KMS-11 (cell line): ENCODE measurements at regions not wholly inside any gene's neighbourhood (a gene's known extent, or its start where the extent isn't known, plus 50 kb on each side); places are given as distances from the start of the nearest gene placed in this dataset.

Source experiments
- H2AFZ ChIP-seq: fragments of 200-600 bp; sonication (generic); 2 replicates; pipeline ENCODE4 v1.6.1; 2016; ENCODE audit warnings: antibody characterized with exemption, mixed run types, low read depth
- H3K27ac ChIP-seq: fragments of 200-600 bp; sonication (generic); 2 replicates; pipeline ENCODE4 v1.6.1; 2016; ENCODE audit warnings: mild to moderate bottlenecking, mixed run types
- H3K27me3 ChIP-seq: fragments of 200-600 bp; sonication (generic); 2 replicates; pipeline ENCODE4 v1.6.1; 2017; ENCODE audit warnings: mild to moderate bottlenecking, low read depth, mixed run types, moderate library complexity; ENCODE audit not compliant: insufficient read depth
- H3K36me3 ChIP-seq: fragments of 200-600 bp; sonication (generic); 2 replicates; pipeline ENCODE4 v1.6.1; 2017; ENCODE audit warnings: mild to moderate bottlenecking, mixed run types; ENCODE audit not compliant: insufficient read depth
- H3K4me1 ChIP-seq: fragments of 200-600 bp; sonication (generic); 2 replicates; pipeline ENCODE4 v1.6.1; 2016; ENCODE audit warnings: mild to moderate bottlenecking, low read depth, mixed run types; ENCODE audit not compliant: poor library complexity, severe bottlenecking
- H3K4me2 ChIP-seq: fragments of 200-600 bp; sonication (generic); 2 replicates; pipeline ENCODE4 v1.7.0; 2016; ENCODE audit warnings: mild to moderate bottlenecking, mixed run types
- H3K4me3 ChIP-seq: fragments of 200-600 bp; sonication (generic); IDR thresholded peaks from 2 replicates; pipeline ENCODE4 v1.6.1; 2017; ENCODE audit warnings: low read depth, low read length, mixed read lengths; ENCODE audit not compliant: insufficient read depth
- H3K79me2 ChIP-seq: fragments of 200-600 bp; sonication (generic); 2 replicates; pipeline ENCODE4 v1.6.1; 2016; ENCODE audit warnings: low read depth, mixed run types; ENCODE audit not compliant: insufficient read depth
- H3K9ac ChIP-seq: fragments of 200-600 bp; sonication (generic); 2 replicates; pipeline ENCODE4 v1.6.1; 2016; ENCODE audit warnings: mild to moderate bottlenecking, mixed run types
- H4K20me1 ChIP-seq: fragments of 200-600 bp; sonication (generic); 2 replicates; pipeline ENCODE4 v1.6.1; 2016; ENCODE audit warnings: mild to moderate bottlenecking, mixed run types; ENCODE audit not compliant: insufficient read depth
- TF ChIP-seq, protein P1 (sequence below): fragments of 200-600 bp; sonication (generic); conservative IDR thresholded peaks from 2 replicates; pipeline ENCODE4 v1.6.1; 2017; ENCODE audit warnings: low read depth, mild to moderate bottlenecking, antibody characterized with exemption, low read length, moderate library complexity, mixed read lengths

DNA sequence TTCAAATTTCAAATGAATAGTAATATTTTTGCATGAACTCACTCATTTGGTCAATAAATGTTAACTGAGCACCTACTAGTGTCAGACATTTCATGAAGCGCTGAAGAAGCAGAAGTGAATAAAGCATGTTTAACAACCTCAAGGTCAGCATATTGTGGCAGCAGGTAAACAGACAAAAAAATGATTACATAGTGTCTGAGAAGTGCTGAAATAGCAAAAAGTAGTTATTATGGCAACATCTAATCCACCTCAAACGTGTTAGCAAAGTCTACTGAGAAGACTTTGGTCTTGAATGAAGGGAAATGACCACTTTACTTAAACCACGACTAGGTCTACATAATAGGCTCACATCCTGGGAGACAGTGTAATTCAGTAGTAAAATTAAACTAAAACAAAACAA is 452.2 kb upstream of the LRATD1 start:
- H3K4me1 ChIP-seq, result no peaks in the 10 kb centered on the region
- TF ChIP-seq, protein P1, sequence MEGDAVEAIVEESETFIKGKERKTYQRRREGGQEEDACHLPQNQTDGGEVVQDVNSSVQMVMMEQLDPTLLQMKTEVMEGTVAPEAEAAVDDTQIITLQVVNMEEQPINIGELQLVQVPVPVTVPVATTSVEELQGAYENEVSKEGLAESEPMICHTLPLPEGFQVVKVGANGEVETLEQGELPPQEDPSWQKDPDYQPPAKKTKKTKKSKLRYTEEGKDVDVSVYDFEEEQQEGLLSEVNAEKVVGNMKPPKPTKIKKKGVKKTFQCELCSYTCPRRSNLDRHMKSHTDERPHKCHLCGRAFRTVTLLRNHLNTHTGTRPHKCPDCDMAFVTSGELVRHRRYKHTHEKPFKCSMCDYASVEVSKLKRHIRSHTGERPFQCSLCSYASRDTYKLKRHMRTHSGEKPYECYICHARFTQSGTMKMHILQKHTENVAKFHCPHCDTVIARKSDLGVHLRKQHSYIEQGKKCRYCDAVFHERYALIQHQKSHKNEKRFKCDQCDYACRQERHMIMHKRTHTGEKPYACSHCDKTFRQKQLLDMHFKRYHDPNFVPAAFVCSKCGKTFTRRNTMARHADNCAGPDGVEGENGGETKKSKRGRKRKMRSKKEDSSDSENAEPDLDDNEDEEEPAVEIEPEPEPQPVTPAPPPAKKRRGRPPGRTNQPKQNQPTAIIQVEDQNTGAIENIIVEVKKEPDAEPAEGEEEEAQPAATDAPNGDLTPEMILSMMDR, result no peak
- no peaks in the 10 kb centered on the region for H3K36me3 ChIP-seq
- H3K79me2 ChIP-seq, result no peaks in the 10 kb centered on the region
- no peaks in the 10 kb centered on the region for H3K27me3 ChIP-seq
- H2AFZ ChIP-seq, result no peak overlapping the region
- H4K20me1 ChIP-seq, result no peaks in the 10 kb centered on the region
- no peak overlapping the region for H3K27ac ChIP-seq
- no peak overlapping the region for H3K4me3 ChIP-seq
- no peak overlapping the region for H3K4me2 ChIP-seq
- H3K9ac ChIP-seq, result no peak overlapping the region

DNA sequence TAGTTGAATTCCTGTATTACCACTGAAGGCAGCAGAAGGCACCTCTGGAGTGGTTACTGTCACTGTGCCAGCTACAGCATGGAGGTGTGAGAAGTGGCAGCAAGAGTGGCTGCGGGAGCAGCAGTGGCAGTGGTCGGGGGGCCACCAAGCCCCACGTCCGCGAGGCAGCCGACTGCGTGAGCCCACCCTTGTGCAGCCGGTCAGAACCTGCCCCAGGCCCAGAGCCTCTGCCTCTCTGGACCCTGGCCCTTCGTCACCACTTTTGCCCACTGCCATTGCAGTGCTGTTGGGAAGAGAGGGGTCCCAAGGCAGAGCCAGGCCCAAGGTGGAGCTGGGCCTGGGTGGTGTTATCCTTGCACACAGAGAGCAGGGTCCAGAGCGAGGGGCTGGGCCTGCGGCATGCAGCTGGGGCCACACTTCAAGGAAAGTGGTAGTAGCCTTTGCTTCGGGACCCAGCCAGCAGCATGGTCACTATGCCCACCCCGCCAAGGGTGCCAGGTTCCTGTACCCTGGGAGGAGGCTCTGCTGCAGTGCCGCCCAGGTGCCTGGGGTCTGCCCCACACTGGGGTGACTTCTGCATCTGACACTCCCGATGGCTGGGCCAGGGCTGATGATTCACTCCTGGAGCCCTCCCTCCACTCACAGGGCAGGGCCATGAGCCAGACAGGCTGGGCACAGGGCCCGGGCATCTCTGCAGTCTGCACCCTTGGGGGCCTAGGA is 450.1 kb upstream of the LRATD1 start:
- no peak overlapping the region for H3K9ac ChIP-seq
- H3K27ac ChIP-seq, result no peak overlapping the region
- H3K36me3 ChIP-seq, result no peaks in the 10 kb centered on the region
- no peak overlapping the region for H2AFZ ChIP-seq
- no peaks in the 10 kb centered on the region for H3K4me1 ChIP-seq
- H4K20me1 ChIP-seq, result no peaks in the 10 kb centered on the region
- H3K4me2 ChIP-seq, result no peak overlapping the region
- H3K79me2 ChIP-seq, result no peaks in the 10 kb centered on the region
- no peaks in the 10 kb centered on the region for H3K27me3 ChIP-seq
- H3K4me3 ChIP-seq, result no peak overlapping the region
- TF ChIP-seq, protein P1, result no peak

DNA sequence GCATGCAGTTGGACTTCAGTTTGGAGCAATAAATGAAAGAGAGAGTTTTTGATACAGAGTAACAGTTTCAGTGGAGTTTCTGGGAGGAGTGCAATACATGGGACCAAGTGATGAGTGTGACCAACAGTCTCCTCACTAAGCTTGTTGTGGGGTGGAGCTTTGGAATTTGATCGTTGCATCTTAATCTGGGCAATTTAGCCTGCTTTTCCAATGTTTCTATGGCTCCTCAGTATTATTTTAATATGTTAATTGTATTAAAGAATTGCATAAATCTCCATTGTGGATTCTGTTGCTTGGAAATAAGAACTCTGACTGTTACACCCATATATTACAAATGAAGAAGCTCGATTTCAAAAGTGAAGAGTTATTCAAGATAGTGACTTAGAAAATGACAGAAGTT is 446.6 kb upstream of the LRATD1 start:
- Histone ChIP-seq H3K27ac (no peak overlapping the region), H3K36me3 (no peaks in the 10 kb centered on the region)
- TF ChIP-seq, protein P1, result no peak

DNA sequence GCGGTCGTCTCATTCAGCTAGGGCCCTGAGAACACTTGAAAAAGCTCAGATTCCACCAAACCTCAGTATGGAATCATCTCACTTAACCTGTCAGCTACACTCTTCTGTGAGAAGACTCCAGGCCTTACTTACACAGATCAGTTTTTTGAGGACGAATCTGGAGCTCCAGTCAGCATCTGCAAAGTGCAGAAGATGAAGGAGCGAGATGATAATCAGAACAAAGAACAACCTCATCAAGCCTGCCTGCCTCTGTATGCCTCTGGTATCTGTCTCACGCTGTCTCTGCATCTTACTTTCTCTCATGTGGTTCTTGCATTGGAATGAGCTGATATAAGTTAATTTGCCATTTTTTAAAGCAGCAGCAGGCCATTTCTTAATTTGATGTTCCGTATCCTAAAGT is 444.1 kb upstream of the LRATD1 start:
- Histone ChIP-seq H4K20me1 (no peaks in the 10 kb centered on the region), H3K27ac (no peak overlapping the region), H3K36me3 (no peaks in the 10 kb centered on the region), H3K4me3 (no peak overlapping the region), H3K27me3 (no peaks in the 10 kb centered on the region), H3K4me2 (no peak overlapping the region), H3K4me1 (no peaks in the 10 kb centered on the region), H2AFZ (no peak overlapping the region), H3K9ac (no peak overlapping the region), H3K79me2 (no peaks in the 10 kb centered on the region)
- TF ChIP-seq, protein P1, result no peak

More for the DNA sequence above, 446.6 kb upstream of the LRATD1 start:
- no peak overlapping the region for H3K4me2 ChIP-seq
- H3K4me3 ChIP-seq, result no peak overlapping the region
- no peaks in the 10 kb centered on the region for H3K27me3 ChIP-seq
- H3K4me1 ChIP-seq, result no peaks in the 10 kb centered on the region
- H3K79me2 ChIP-seq, result no peaks in the 10 kb centered on the region
- H2AFZ ChIP-seq, result no peak overlapping the region
- H3K9ac ChIP-seq, result no peak overlapping the region
- no peaks in the 10 kb centered on the region for H4K20me1 ChIP-seq
